Bronchial epithelial cell (primary cell): ENCODE measurements at regions not wholly inside any gene's neighbourhood (a gene's known extent, or its start where the extent isn't known, plus 50 kb on each side); places are given as distances from the start of the nearest gene placed in this dataset.

ENCODE experiments used
- DNase-seq: peaks from one replicate; pipeline ENCODE4 v3.0.0-alpha.2; 2010; ENCODE audit warnings: low read depth
- FAIRE-seq: peaks from 2 replicates; lab custom pipeline; 2011; peaks lifted over from hg19 to GRCh38; lab: Jason Lieb, UNC
- H3K27me3 ChIP-seq: 2 replicates; pipeline ENCODE4 v1.5.1; 2011; ENCODE audit warnings: low read length; ENCODE audit not compliant: control insufficient read depth, insufficient read depth
- H3K36me3 ChIP-seq: 2 replicates; pipeline ENCODE4 v1.5.1; 2011; ENCODE audit warnings: low read length; ENCODE audit not compliant: control insufficient read depth, insufficient read depth
- H3K4me3 ChIP-seq: 2 replicates; pipeline ENCODE4 v1.5.1; 2011; ENCODE audit warnings: mild to moderate bottlenecking, low read depth, low read length, control low read depth
- CTCF ChIP-seq: IDR thresholded peaks from 2 replicates; pipeline ENCODE4 v1.5.1; 2011; ENCODE audit warnings: mild to moderate bottlenecking, moderate library complexity, low read length, control low read depth, inconsistent platforms; ENCODE audit not compliant: insufficient read depth, severe bottlenecking

DNA sequence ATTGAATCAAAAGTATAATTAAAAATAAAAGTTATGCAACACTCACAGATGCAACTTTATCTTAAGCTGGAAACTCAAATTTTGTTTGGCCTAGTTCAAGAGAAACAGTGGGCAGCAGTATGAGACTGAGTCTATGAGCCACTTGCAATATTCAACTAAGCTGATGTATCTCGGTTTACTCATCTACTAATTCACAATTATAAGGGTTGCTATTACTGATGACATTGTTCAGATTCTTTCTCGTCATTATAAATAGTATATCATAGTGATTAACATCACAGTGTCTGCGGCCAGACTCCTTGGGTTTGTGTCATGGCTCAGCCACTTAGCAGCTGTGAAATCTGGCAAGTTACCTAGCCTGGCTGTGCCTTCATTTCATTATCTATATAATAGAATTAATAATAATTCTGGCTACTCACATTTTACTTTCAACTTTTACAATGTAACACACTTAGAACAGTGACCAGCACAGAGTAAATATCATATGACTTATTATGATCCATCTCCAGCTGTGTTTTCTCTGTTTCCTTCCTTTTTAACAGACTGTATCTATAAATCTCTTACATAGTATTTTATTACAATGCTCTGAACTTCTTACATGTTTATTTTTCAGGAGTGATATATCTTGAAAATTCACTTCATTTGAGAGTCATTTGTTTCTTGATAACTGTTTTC lies 194.3 kb upstream of the RGS18 start:
- TF ChIP-seq CTCF = no peak
- Histone ChIP-seq H3K36me3 (no peaks in the 10 kb centered on the region), H3K27me3 (no peaks in the 10 kb centered on the region), H3K4me3 (no peak overlapping the region)
- FAIRE-seq (no peak), DNase-seq (no peak)

- no peaks in the 10 kb centered on the region for H3K27me3 ChIP-seq
- no peak for TF ChIP-seq CTCF
Measured at GRCh38 chr1:191969290-191969689, 189.0 kb upstream of the RGS18 start.

GRCh38 chr1:191970116-191970515 lies 188.1 kb upstream of the RGS18 start:
- Histone ChIP-seq H3K4me3 (no peak overlapping the region), H3K36me3 (no peaks in the 10 kb centered on the region), H3K27me3 (no peaks in the 10 kb centered on the region)
- DNase-seq (no peak), FAIRE-seq (no peak)
- no peak for TF ChIP-seq CTCF

More at GRCh38 chr1:191969290-191969689, 189.0 kb upstream of the RGS18 start:
- FAIRE-seq (no peak), DNase-seq (no peak)
- Histone ChIP-seq H3K36me3 (no peaks in the 10 kb centered on the region), H3K4me3 (no peak overlapping the region)

DNA sequence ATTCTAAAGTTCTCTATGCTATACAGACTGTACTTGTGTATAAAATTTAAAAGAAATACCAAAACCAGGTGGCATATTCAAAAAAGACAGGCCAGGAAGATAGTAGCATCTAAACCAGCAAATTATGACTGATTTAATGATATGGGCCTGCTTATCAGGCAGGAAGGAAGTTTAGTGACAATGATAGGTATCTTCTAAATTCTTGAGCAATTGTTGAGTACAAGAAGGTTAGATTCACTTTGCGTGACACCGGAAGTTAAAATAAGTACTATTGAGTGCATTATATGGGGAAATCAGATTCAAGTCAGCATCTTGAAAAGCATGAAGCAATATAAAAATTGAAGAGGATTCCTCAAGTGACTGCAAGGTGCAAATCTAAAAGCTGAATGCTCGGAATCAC lies 186.8 kb upstream of the RGS18 start:
- no peaks in the 10 kb centered on the region for H3K27me3 ChIP-seq
- DNase-seq (no peak), FAIRE-seq (no peak)
- H3K4me3 ChIP-seq = no peak overlapping the region
- H3K36me3 ChIP-seq = no peaks in the 10 kb centered on the region
- TF ChIP-seq CTCF = no peak

DNA sequence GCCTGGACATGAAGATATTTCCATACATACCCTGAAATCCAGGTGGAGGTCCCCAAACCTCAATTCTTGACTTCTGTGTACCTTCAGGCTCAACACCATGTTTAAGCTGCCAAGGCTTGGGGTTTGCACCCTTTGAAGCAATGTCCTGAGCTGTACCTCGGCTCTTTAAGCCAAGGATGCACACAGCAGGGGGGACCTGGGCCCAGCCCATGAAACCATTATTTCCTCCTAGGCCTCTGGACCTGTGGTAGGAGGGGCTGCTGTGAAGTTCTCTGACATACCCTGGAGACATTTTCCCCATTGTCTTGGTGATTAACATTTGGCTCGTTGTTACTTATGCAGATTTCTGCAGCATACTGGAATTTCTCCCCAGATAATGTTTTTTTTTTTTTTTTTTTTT lies 184.3 kb upstream of the RGS18 start:
- DNase-seq (no peak), FAIRE-seq (no peak)
- Histone ChIP-seq H3K27me3 (no peaks in the 10 kb centered on the region), H3K36me3 (no peaks in the 10 kb centered on the region), H3K4me3 (no peak overlapping the region)
- TF ChIP-seq CTCF = no peak
